Keratinocyte (primary cell): ENCODE measurements at regions not wholly inside any gene's neighbourhood (a gene's known extent, or its start where the extent isn't known, plus 50 kb on each side); places are given as distances from the start of the nearest gene placed in this dataset.

ENCODE experiments used
- EZH2 ChIP-seq: IDR thresholded peaks from one replicate; pipeline ENCODE4 v1.6.1; 2012; ENCODE audit warnings: inconsistent platforms, mild to moderate bottlenecking, low read length, moderate library complexity
- TF ChIP-seq, protein P1 (sequence below), 3 experiments: IDR thresholded peaks in 1 of 3; conservative IDR thresholded peaks in 1 of 3; optimal IDR thresholded peaks in 1 of 3; 2 replicates in 2 of 3; 3 replicates in 1 of 3; pipeline versions ENCODE3 to v1.5.1; 2011; ENCODE audit warnings: low read length in 3 of 3, mild to moderate bottlenecking in 3 of 3, moderate library complexity in 2 of 3, control low read depth in 1 of 3, inconsistent platforms in 1 of 3; ENCODE audit not compliant: insufficient read depth in 2 of 3; ENCODE audit errors: extremely low read depth in 1 of 3

DNA sequence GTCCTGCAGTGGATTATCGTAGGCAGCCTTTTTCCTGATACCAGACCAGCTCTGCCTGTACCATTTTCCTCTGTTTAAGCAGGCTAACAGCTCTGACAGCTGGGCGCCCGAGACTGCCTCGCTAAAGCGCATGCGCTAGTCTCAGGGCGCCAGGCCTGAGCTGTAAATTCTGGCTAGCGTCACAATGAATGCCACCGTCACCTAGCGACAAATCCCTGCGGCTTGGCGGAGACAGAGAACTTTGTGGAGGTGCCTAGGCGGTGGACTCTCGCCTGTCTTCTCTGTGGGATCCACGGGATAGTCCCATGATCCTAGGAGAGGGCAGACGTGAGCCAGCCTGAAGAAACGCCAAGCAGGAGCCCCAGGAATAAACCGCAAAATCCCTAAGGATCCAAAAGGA, 573.9 kb downstream of the KCNJ18 start:
- TF ChIP-seq, protein P1, sequence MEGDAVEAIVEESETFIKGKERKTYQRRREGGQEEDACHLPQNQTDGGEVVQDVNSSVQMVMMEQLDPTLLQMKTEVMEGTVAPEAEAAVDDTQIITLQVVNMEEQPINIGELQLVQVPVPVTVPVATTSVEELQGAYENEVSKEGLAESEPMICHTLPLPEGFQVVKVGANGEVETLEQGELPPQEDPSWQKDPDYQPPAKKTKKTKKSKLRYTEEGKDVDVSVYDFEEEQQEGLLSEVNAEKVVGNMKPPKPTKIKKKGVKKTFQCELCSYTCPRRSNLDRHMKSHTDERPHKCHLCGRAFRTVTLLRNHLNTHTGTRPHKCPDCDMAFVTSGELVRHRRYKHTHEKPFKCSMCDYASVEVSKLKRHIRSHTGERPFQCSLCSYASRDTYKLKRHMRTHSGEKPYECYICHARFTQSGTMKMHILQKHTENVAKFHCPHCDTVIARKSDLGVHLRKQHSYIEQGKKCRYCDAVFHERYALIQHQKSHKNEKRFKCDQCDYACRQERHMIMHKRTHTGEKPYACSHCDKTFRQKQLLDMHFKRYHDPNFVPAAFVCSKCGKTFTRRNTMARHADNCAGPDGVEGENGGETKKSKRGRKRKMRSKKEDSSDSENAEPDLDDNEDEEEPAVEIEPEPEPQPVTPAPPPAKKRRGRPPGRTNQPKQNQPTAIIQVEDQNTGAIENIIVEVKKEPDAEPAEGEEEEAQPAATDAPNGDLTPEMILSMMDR (optimal IDR thresholded peaks at IDR 0.05 in 1 of 3, IDR thresholded peaks at IDR 0.05 in 1 of 3, conservative IDR thresholded peaks at IDR 0.05 in 1 of 3; ENCODE audit: extremely low read depth in 1 of 3, insufficient read depth in 2 of 3, low read length in 3 of 3): no peak
- no peak for TF ChIP-seq EZH2
